SK-N-SH treated with all-trans-retinoic acid at 6 μM for 48 hours (cell line): ENCODE measurements at regions not wholly inside any gene's neighbourhood (a gene's known extent, or its start where the extent isn't known, plus 50 kb on each side); places are given as distances from the start of the nearest gene placed in this dataset.

Source experiments
- ATAC-seq: fragments of 200-7000 bp; cut with Tn5 transposase; 3 replicates; pipeline ENCODE4 v1.9.1; 2020; ENCODE audit warnings: mild to moderate bottlenecking, moderate library complexity
- ARNTL ChIP-seq: fragments of 450-650 bp; formaldehyde crosslinking; IDR thresholded peaks from 2 replicates; pipeline ENCODE4 v1.5.0; 2020; ENCODE audit warnings: low read depth, mild to moderate bottlenecking, moderate library complexity, borderline replicate concordance
- BACH2 ChIP-seq: fragments of 250-450 bp; sonication (Bioruptor Pico); IDR thresholded peaks from 2 replicates; pipeline ENCODE4 v1.9.0; 2021; ENCODE audit warnings: mild to moderate bottlenecking, borderline replicate concordance
- CSDC2 ChIP-seq: fragments of 250-450 bp; sonication (Bioruptor Pico); IDR thresholded peaks from 2 replicates; pipeline ENCODE4 v1.5.0; 2020; ENCODE audit warnings: mild to moderate bottlenecking, moderate library complexity
- GLIS3 ChIP-seq: fragments of 250-450 bp; sonication (Bioruptor Pico); IDR thresholded peaks from 2 replicates; pipeline ENCODE4 v1.5.0; 2020; ENCODE audit warnings: mild to moderate bottlenecking, moderate library complexity
- ISL1 ChIP-seq: fragments of 250-450 bp; sonication (Bioruptor Pico); IDR thresholded peaks from 2 replicates; pipeline ENCODE4 v2.1.2; 2022; ENCODE audit warnings: mild to moderate bottlenecking, moderate library complexity
- OSR1 ChIP-seq: fragments of 250-450 bp; sonication (Bioruptor Pico); IDR thresholded peaks from 2 replicates; pipeline ENCODE4 v1.8.0; 2022; ENCODE audit warnings: moderate library complexity, mild to moderate bottlenecking, inconsistent platforms
- PPARA ChIP-seq: fragments of 250-450 bp; sonication (Bioruptor Pico); IDR thresholded peaks from 2 replicates; pipeline ENCODE4 v1.5.0; 2020; ENCODE audit warnings: mild to moderate bottlenecking, borderline replicate concordance
- RARB ChIP-seq: fragments of 250-450 bp; sonication (Bioruptor Pico); IDR thresholded peaks from 2 replicates; pipeline ENCODE4 v1.8.0; 2021; ENCODE audit warnings: mild to moderate bottlenecking, moderate library complexity
- SNAI2 ChIP-seq: fragments of 250-450 bp; sonication (Bioruptor Pico); IDR thresholded peaks from 2 replicates; pipeline ENCODE4 v1.5.0; 2020; ENCODE audit warnings: mild to moderate bottlenecking, moderate library complexity
- TCF4 ChIP-seq: fragments of 250-450 bp; sonication (Bioruptor Pico); IDR thresholded peaks from 2 replicates; pipeline ENCODE4 v1.8.0; 2021; ENCODE audit warnings: mild to moderate bottlenecking, moderate library complexity, borderline replicate concordance
- TOX ChIP-seq: fragments of 250-450 bp; sonication (Bioruptor Pico); IDR thresholded peaks from 2 replicates; pipeline ENCODE4 v1.8.0; 2021; ENCODE audit warnings: mild to moderate bottlenecking, moderate library complexity, borderline replicate concordance
- ZFP3 ChIP-seq: fragments of 250-450 bp; sonication (Bioruptor Pico); IDR thresholded peaks from 2 replicates; pipeline ENCODE4 v1.5.0; 2020; ENCODE audit warnings: mild to moderate bottlenecking, moderate library complexity
- ZFP30 ChIP-seq: fragments of 450-650 bp; formaldehyde crosslinking; IDR thresholded peaks from 2 replicates; pipeline ENCODE4 v1.5.0; 2022; ENCODE audit warnings: mild to moderate bottlenecking, moderate library complexity
- ZNF70 ChIP-seq: fragments of 450-650 bp; formaldehyde crosslinking; IDR thresholded peaks from 2 replicates; pipeline ENCODE4 v1.5.0; 2020; ENCODE audit warnings: mild to moderate bottlenecking, moderate library complexity
- ZNF8 ChIP-seq: fragments of 450-650 bp; formaldehyde crosslinking; IDR thresholded peaks from 2 replicates; pipeline ENCODE4 v1.5.0; 2020; ENCODE audit warnings: mild to moderate bottlenecking, moderate library complexity
- TF ChIP-seq, protein P1 (sequence below): fragments of 250-450 bp; sonication (Bioruptor Pico); IDR thresholded peaks from 2 replicates; pipeline ENCODE4 v1.5.0; 2020; ENCODE audit warnings: mild to moderate bottlenecking, moderate library complexity
- TF ChIP-seq, protein P2 (sequence below): fragments of 250-450 bp; sonication (Bioruptor Pico); IDR thresholded peaks from 2 replicates; pipeline ENCODE4 v1.5.1; 2020; ENCODE audit warnings: low read depth, mild to moderate bottlenecking, moderate library complexity
- TF ChIP-seq, protein P3 (sequence below): fragments of 250-450 bp; sonication (Bioruptor Pico); IDR thresholded peaks from 2 replicates; pipeline ENCODE4 v1.5.1; 2021; ENCODE audit warnings: mild to moderate bottlenecking, moderate library complexity
- TF ChIP-seq, protein P4 (sequence below): fragments of 250-450 bp; sonication (Bioruptor Pico); IDR thresholded peaks from 2 replicates; pipeline ENCODE4 v1.8.0; 2021; ENCODE audit warnings: low read depth, mild to moderate bottlenecking, moderate library complexity, borderline replicate concordance

DNA sequence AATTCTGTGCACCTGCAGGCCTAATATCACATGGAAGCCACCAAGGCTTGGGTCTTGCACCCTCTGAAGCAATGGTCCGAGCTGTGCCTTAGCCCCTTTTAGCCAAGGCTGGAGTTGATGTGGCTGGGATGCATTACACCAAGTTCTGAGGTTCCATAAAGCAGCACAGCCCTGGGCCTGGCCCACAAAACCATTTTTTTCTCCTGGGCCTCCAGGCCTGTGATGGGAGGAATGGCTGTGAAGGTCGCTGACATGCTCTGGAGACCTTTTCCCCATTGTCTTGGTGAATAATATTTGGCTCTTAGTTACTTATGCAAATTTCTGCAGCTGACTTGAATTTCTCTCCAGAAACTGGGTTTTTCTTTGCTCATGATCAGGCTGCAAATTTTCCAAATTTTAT is 167.3 kb downstream of the HTR1A start:
- no peak for TF ChIP-seq TOX
- TF ChIP-seq, protein P1, sequence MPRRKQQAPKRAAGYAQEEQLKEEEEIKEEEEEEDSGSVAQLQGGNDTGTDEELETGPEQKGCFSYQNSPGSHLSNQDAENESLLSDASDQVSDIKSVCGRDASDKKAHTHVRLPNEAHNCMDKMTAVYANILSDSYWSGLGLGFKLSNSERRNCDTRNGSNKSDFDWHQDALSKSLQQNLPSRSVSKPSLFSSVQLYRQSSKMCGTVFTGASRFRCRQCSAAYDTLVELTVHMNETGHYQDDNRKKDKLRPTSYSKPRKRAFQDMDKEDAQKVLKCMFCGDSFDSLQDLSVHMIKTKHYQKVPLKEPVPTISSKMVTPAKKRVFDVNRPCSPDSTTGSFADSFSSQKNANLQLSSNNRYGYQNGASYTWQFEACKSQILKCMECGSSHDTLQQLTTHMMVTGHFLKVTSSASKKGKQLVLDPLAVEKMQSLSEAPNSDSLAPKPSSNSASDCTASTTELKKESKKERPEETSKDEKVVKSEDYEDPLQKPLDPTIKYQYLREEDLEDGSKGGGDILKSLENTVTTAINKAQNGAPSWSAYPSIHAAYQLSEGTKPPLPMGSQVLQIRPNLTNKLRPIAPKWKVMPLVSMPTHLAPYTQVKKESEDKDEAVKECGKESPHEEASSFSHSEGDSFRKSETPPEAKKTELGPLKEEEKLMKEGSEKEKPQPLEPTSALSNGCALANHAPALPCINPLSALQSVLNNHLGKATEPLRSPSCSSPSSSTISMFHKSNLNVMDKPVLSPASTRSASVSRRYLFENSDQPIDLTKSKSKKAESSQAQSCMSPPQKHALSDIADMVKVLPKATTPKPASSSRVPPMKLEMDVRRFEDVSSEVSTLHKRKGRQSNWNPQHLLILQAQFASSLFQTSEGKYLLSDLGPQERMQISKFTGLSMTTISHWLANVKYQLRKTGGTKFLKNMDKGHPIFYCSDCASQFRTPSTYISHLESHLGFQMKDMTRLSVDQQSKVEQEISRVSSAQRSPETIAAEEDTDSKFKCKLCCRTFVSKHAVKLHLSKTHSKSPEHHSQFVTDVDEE (CRISPR knock-in tag): no peak
- TF ChIP-seq ZNF8 (CRISPR knock-in tag): no peak
- TF ChIP-seq, protein P2, sequence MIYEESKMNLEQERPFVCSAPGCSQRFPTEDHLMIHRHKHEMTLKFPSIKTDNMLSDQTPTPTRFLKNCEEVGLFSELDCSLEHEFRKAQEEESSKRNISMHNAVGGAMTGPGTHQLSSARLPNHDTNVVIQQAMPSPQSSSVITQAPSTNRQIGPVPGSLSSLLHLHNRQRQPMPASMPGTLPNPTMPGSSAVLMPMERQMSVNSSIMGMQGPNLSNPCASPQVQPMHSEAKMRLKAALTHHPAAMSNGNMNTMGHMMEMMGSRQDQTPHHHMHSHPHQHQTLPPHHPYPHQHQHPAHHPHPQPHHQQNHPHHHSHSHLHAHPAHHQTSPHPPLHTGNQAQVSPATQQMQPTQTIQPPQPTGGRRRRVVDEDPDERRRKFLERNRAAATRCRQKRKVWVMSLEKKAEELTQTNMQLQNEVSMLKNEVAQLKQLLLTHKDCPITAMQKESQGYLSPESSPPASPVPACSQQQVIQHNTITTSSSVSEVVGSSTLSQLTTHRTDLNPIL (CRISPR knock-in tag): no peak
- TF ChIP-seq ARNTL (CRISPR knock-in tag): no peak
- TF ChIP-seq PPARA (CRISPR knock-in tag): no peak
- TF ChIP-seq RARB (CRISPR knock-in tag): no peak
- TF ChIP-seq, protein P3, sequence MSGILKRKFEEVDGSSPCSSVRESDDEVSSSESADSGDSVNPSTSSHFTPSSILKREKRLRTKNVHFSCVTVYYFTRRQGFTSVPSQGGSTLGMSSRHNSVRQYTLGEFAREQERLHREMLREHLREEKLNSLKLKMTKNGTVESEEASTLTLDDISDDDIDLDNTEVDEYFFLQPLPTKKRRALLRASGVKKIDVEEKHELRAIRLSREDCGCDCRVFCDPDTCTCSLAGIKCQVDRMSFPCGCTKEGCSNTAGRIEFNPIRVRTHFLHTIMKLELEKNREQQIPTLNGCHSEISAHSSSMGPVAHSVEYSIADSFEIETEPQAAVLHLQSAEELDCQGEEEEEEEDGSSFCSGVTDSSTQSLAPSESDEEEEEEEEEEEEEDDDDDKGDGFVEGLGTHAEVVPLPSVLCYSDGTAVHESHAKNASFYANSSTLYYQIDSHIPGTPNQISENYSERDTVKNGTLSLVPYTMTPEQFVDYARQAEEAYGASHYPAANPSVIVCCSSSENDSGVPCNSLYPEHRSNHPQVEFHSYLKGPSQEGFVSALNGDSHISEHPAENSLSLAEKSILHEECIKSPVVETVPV (CRISPR knock-in tag): no peak
- no peak for TF ChIP-seq CSDC2
- TF ChIP-seq BACH2 (CRISPR knock-in tag): no peak
- no peak for TF ChIP-seq SNAI2 (CRISPR knock-in tag)
- no peak for TF ChIP-seq ZFP3 (CRISPR knock-in tag)
- no peak for ATAC-seq

DNA sequence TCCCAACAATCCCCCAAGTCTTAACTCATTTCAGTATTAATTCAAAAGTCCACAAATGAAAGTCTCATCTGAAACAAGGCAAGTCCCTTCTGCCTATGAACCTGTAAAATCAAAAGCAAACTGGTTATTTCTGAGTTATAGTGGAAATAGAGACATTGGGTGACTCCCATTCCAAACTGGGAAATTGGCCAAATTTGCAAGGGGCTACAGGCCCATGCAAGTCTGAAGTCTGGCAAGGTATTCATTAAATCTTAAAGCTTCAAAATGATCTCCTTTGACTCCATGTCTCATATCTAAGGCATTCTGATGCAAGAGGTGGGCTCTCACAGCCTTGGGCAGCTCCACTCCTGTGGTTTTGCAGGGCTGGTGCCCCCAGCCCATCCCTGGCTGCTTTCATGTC is 167.9 kb downstream of the HTR1A start:
- no peak for TF ChIP-seq ISL1
- TF ChIP-seq TCF4 (CRISPR knock-in tag): no peak
- TF ChIP-seq, protein P4, sequence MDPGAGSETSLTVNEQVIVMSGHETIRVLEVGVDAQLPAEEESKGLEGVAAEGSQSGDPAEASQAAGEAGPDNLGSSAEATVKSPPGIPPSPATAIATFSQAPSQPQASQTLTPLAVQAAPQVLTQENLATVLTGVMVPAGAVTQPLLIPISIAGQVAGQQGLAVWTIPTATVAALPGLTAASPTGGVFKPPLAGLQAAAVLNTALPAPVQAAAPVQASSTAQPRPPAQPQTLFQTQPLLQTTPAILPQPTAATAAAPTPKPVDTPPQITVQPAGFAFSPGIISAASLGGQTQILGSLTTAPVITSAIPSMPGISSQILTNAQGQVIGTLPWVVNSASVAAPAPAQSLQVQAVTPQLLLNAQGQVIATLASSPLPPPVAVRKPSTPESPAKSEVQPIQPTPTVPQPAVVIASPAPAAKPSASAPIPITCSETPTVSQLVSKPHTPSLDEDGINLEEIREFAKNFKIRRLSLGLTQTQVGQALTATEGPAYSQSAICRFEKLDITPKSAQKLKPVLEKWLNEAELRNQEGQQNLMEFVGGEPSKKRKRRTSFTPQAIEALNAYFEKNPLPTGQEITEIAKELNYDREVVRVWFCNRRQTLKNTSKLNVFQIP (CRISPR knock-in tag): no peak
- TF ChIP-seq OSR1 (CRISPR knock-in tag): no peak
- no peak for TF ChIP-seq PPARA (CRISPR knock-in tag)
- TF ChIP-seq, protein P1 (CRISPR knock-in tag): no peak
- TF ChIP-seq GLIS3 (CRISPR knock-in tag): no peak
- no peak for TF ChIP-seq ZNF70 (CRISPR knock-in tag)
- no peak for TF ChIP-seq ZFP30 (CRISPR knock-in tag)
- ATAC-seq: no peak

DNA sequence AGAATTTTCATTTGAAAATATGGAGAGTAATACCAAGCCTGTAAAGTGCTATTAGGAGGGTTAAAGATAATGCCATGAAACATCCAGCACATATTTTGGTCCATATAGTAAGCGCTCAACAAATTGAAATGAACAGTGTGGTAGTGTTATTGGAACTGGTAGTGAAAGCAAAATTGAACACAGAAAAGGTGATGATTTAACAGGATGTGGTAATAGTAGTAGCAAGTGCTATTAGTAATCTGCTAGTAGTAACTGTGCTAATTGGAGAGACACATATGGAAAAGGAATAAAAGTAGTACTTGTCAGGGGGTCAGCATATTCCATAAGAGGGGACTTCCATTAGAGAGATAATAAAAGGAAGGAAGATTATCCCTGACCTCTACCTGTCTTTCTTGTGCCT is 187.3 kb downstream of the HTR1A start:
- TF ChIP-seq RARB (CRISPR knock-in tag) (no peak), ZNF70 (CRISPR knock-in tag) (no peak), OSR1 (CRISPR knock-in tag) (no peak), ARNTL (CRISPR knock-in tag) (no peak)
- TF ChIP-seq, protein P3 (CRISPR knock-in tag): no peak
- TF ChIP-seq, protein P2 (CRISPR knock-in tag): no peak
- no peak for ATAC-seq
